Fibroblast of lung (primary cell): ENCODE measurements at regions not wholly inside any gene's neighbourhood (a gene's known extent, or its start where the extent isn't known, plus 50 kb on each side); places are given as distances from the start of the nearest gene placed in this dataset.

Experiments used
- EZH2 ChIP-seq: IDR thresholded peaks from 2 replicates; pipeline ENCODE4 v1.5.1; 2012; ENCODE audit warnings: low read length, control low read depth, mild to moderate bottlenecking; ENCODE audit errors: missing control alignments
- TF ChIP-seq, protein P1 (sequence below), 2 donors: IDR thresholded peaks in 1 of 2; conservative IDR thresholded peaks in 1 of 2; 1 replicate in 1 of 2; 2 replicates in 1 of 2; pipeline ENCODE4 v1.5.1; 2011 to 2012; ENCODE audit warnings: low read length in 2 of 2, control low read depth in 1 of 2, inconsistent platforms in 1 of 2, low read depth in 1 of 2, mild to moderate bottlenecking in 1 of 2

DNA sequence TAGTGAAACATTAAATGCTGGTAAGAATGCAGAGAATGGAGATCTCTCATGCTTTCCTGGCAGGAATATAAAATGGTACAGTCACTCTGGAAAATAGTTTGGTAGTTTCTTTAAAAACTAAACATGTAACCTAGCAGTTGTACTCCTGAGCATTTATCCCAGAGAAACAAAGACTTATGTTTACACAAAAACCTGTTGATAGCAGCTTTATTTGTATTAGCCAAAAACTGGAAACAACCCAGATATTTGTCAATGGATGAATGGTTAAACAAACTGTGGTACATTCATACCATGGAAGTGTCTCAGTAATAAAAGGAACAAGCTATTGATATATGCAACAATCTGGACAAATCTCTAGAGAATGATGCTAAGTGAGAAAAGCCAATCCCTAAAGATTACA, 81.7 kb upstream of the CTAGE1 start:
- TF ChIP-seq, protein P1, sequence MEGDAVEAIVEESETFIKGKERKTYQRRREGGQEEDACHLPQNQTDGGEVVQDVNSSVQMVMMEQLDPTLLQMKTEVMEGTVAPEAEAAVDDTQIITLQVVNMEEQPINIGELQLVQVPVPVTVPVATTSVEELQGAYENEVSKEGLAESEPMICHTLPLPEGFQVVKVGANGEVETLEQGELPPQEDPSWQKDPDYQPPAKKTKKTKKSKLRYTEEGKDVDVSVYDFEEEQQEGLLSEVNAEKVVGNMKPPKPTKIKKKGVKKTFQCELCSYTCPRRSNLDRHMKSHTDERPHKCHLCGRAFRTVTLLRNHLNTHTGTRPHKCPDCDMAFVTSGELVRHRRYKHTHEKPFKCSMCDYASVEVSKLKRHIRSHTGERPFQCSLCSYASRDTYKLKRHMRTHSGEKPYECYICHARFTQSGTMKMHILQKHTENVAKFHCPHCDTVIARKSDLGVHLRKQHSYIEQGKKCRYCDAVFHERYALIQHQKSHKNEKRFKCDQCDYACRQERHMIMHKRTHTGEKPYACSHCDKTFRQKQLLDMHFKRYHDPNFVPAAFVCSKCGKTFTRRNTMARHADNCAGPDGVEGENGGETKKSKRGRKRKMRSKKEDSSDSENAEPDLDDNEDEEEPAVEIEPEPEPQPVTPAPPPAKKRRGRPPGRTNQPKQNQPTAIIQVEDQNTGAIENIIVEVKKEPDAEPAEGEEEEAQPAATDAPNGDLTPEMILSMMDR (conservative IDR thresholded peaks at IDR 0.05 in 1 of 2, IDR thresholded peaks at IDR 0.05 in 1 of 2; ENCODE audit: low read depth in 1 of 2, low read length in 2 of 2): no peak
- TF ChIP-seq EZH2: no peak
